HL-60/S4 treated with retinoic acid at 250 ng/mL for 4 days and 3 days (cell line): ENCODE measurements at regions not wholly inside any gene's neighbourhood (a gene's known extent, or its start where the extent isn't known, plus 50 kb on each side); places are given as distances from the start of the nearest gene placed in this dataset.

Experiments used
- in situ Hi-C: fragments of 300-500 bp; cut with MboI; formaldehyde crosslinking; loops from 2 replicates; pipeline ENCODE4 v1.7.0; 2022; ENCODE audit warnings: low sequenced_read_pairs

DNA sequence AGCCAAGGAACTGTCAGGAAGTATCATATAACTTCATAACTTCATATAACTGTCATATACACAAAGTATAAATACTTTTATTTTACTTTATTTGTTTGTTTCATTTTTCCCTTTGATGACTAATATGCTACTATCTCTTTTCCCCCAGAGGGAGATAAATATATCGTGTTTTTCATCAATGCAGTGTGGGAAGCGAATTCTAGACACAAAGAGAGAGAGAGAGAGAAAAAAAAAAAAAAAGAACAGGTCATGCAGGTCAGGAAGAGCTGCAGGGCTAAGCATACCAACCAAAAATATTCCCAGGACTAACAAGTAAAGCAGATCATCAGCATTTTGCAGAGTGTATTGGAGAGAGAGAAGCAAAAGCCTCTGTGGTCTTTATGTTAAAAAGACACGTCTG lies 1849.2 kb downstream of the STIM2 start:
- in situ Hi-C loops, result no loop called here

- in situ Hi-C loops, result no loop called here
Measured at GRCh38 chr4:28723371-28723770, 1862.7 kb downstream of the STIM2 start.

- in situ Hi-C loops, result no loop called here
Measured at GRCh38 chr4:28724239-28724638, 1863.6 kb downstream of the STIM2 start.

- in situ Hi-C loops, result no loop called here
Measured at GRCh38 chr4:28730304-28730703, 1869.7 kb downstream of the STIM2 start.

GRCh38 chr4:28744066-28744465 lies 1883.4 kb downstream of the STIM2 start:
- in situ Hi-C loops, result no loop called here

DNA sequence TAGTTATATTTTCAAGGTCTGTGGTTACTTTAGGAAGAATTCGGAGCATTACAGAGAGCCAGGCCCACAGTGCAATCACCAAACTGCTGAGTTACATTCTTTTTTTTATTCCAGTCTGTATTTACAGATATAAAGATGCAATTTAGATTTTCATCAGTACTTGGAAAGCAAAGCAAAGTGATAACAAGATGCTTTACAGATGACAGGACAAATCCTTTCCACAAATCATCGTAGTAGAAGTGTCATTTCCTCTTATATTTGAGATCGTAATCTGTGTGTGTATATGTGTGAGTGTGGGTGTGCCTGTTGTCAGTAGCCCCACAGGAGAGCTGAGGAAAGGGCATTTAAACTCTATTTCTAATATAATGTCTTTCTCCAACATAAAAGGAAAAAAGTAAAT lies 1893.7 kb downstream of the STIM2 start:
- in situ Hi-C loops, result no loop called here

- in situ Hi-C loops, result no loop called here
Measured at GRCh38 chr4:28755081-28755480, 1894.4 kb downstream of the STIM2 start.

- in situ Hi-C loops, result no loop called here
Measured at GRCh38 chr4:28759064-28759463, 1898.4 kb downstream of the STIM2 start.

- in situ Hi-C loops, result no loop called here
Measured at GRCh38 chr4:28760003-28760402, 1899.4 kb downstream of the STIM2 start.

DNA sequence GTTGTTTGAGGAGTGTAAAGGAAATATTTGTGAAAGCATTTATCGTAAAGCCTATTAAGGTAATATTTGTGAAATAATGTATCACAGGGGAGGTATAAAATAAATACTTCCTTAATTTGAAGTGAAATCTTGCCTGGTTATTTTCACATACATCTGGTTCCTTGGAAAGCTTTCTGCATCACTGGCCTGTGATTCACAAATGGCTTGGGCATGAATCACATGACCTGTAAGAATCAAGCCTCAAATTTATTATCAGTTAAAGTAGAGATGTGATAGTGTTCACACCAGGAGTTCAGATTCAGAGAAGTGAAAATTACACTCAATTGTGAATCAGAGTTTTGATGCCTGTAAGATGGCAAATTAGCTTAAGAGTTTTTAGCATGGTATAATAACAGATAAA lies 1911.4 kb downstream of the STIM2 start:
- in situ Hi-C loops, result no loop called here

DNA sequence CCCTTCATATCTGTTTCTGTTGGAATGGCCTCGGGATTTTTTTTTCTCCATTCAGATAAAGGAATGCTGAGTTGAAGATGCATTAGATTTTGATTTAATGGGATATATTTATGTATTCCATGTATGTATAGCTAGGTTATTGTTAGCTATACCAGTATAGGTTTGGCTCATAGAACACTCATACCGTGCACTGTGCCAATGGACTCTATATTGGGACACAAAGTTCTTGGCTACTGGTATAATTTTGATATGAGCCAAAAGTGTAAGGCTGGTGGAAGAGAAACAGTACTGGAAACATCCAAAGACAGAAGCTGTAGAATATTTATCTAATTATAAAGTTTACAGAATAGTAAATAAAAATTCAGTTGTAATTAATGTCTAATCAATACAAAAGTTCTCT lies 1912.1 kb downstream of the STIM2 start:
- in situ Hi-C loops, result no loop called here

GRCh38 chr4:28774344-28774743 lies 1913.7 kb downstream of the STIM2 start:
- in situ Hi-C loops, result no loop called here

- in situ Hi-C loops, result no loop called here
Measured at GRCh38 chr4:28776004-28776403, 1915.4 kb downstream of the STIM2 start.

DNA sequence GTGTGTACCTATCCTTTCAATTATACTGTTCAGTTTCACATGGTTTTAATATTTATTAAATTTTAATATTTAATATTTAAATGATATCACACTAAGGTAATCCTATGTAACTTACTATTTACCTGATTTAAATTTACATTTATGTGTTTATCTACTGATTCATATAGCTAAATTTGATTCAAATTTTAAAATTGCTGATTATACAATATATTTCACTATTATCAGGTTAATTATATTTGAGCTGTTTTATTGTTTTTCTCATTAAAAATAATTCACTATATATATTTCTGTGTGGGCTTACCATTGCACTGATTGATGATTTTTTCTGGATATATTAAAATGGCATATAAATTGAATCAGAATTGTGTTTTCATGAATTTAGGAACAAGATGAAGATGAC lies 1923.5 kb downstream of the STIM2 start:
- in situ Hi-C loops, result no loop called here

DNA sequence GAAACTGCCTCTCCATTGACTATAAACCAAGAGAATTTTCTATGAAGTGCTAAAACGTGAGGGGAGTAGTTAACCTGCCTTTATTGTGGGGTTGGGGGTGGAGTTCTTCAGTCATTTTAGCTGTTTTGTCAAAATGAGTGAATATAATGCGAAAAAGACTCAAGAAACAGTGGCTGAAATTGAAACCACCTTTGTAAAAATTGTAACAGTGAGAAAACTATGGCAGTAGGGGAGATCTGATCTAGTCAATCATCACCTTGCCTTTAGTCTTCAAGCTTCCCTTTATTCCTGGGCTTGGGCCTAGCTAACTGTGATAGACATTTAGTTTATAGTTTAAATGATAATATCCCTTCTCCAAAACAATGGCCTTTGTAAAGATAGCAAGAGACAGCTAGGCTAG lies 1927.3 kb downstream of the STIM2 start:
- in situ Hi-C loops, result no loop called here

GRCh38 chr4:28788929-28789490 lies 1928.4 kb downstream of the STIM2 start:
- in situ Hi-C loops, result no loop called here

GRCh38 chr4:28792917-28793597 lies 1927.1 kb upstream of the PCDH7 start:
- in situ Hi-C loops, result no loop called here

- in situ Hi-C loops, result no loop called here
Measured at GRCh38 chr4:28799696-28800095, 1920.5 kb upstream of the PCDH7 start.

DNA sequence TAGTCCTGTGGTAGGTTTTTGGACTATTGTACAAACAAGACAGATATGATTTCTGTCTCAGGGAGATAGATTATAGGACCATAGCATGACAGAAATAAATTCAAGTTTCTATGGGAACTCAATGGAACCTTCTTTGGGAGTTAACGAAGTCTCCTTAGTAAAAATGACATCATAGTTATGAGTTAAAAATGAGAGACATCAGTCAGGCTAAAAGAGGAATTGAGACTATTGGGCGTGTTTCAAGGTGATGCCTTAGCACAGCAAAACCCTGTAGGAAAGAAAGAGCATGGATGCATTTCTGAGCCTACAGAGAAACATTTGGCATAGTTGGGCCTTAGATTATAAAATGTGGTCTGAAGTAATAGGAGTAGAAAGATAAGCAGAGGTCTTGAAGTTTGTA lies 1909.1 kb upstream of the PCDH7 start:
- in situ Hi-C loops, result no loop called here

- in situ Hi-C loops, result no loop called here
Measured at GRCh38 chr4:28822163-28822562, 1898.0 kb upstream of the PCDH7 start.

DNA sequence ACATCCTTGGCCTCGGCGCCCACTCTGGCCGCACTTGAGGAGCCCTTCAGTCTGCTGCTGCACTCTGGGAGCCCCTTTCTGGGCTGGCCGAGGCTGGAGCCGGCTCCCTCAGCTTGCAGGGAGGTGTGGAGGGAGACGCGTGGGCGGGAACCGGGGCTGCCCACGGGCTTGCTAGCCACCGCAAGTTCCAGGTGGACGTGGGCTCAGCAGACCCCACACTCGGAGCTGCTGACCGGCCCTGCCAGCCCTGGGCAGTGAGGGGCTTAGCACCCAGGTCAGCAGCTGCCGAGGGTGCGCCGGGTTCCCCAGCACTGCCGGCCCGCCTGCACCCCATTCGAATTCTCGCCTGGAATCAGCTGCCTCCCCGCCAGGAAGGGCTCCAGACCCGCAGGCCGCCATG lies 1892.3 kb upstream of the PCDH7 start:
- in situ Hi-C loops, result no loop called here

DNA sequence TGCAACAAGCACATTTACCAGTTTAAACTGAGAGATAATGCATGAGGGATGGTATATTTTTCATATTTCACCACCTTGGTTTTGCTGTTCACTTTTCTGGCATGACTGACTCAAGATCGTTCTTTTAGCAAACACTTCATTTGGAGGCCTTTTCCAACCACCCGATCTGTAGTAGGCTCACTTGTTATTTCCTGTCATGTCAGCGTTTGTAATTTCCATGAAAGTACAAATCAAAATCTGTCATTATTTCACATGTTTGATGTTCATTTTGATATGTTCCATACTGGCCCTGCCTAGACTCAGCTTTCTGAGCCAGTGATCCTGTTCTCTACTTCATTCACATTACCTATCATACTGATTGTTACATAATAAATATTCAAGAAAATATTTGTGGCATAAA lies 1888.3 kb upstream of the PCDH7 start:
- in situ Hi-C loops, result no loop called here

- in situ Hi-C loops, result no loop called here
Measured at GRCh38 chr4:28832444-28832843, 1887.7 kb upstream of the PCDH7 start.
